ENCODE measurements at regions not wholly inside any gene's neighbourhood (a gene's known extent, or its start where the extent isn't known, plus 50 kb on each side); places are given as distances from the start of the nearest gene placed in this dataset.

- H3K4me1 ChIP-seq (ENCODE audit: control insufficient read depth, insufficient read depth, low read length): peaks cover 26% of the 10 kb centered on the region
- H3K9me3 ChIP-seq (ENCODE audit: control insufficient read depth, low read length): no peaks in the 10 kb centered on the region
- H3K27ac ChIP-seq (ENCODE audit: insufficient read depth, low read depth, low read length, poor library complexity, severe bottlenecking): peak overlapping the region; percentile 88
- H3K27me3 ChIP-seq (ENCODE audit: control insufficient read depth, insufficient read depth, low read length, poor library complexity, severe bottlenecking): no peaks in the 10 kb centered on the region
- no peaks in the 10 kb centered on the region for H3K36me3 ChIP-seq (ENCODE audit: control insufficient read depth, insufficient read depth, low read length)
- 27 to 30% methylated on average over 18 of the region's 18 CpGs for WGBS, 2 experiments
- no peak overlapping the region for H3K4me3 ChIP-seq (ENCODE audit: insufficient read depth, low read depth, low read length)
These were observed 142.5 kb upstream of the L3MBTL4 start for GRCh38 chr18:6557057-6557769.

GRCh38 chr18:6557770-6558248 lies 143.1 kb upstream of the L3MBTL4 start:
- Histone ChIP-seq H3K4me1 (ENCODE audit: control insufficient read depth, insufficient read depth, low read length) (peaks cover 26% of the 10 kb centered on the region), H3K27ac (ENCODE audit: insufficient read depth, low read depth, low read length, poor library complexity, severe bottlenecking) (peak overlapping the region; percentile 88), H3K9me3 (ENCODE audit: control insufficient read depth, low read length) (no peaks in the 10 kb centered on the region), H3K36me3 (ENCODE audit: control insufficient read depth, insufficient read depth, low read length) (no peaks in the 10 kb centered on the region), H3K4me3 (ENCODE audit: insufficient read depth, low read depth, low read length) (no peak overlapping the region), H3K27me3 (ENCODE audit: control insufficient read depth, insufficient read depth, low read length, poor library complexity, severe bottlenecking) (no peaks in the 10 kb centered on the region)
- 54 to 58% methylated on average over 7 to 8 of the region's 8 CpGs for WGBS, 2 experiments

- H3K9me3 ChIP-seq (ENCODE audit: control insufficient read depth, low read length): no peaks in the 10 kb centered on the region
- WGBS, 2 experiments: 91 to 97% methylated on average over 6 of the region's 7 CpGs
- H3K36me3 ChIP-seq (ENCODE audit: control insufficient read depth, insufficient read depth, low read length): no peaks in the 10 kb centered on the region
- peak overlapping the region; percentile 88 for H3K27ac ChIP-seq (ENCODE audit: insufficient read depth, low read depth, low read length, poor library complexity, severe bottlenecking)
- H3K27me3 ChIP-seq (ENCODE audit: control insufficient read depth, insufficient read depth, low read length, poor library complexity, severe bottlenecking): no peaks in the 10 kb centered on the region
- H3K4me1 ChIP-seq (ENCODE audit: control insufficient read depth, insufficient read depth, low read length): peaks cover 26% of the 10 kb centered on the region
- H3K4me3 ChIP-seq (ENCODE audit: insufficient read depth, low read depth, low read length): peak overlapping the region; percentile 0
These were observed 143.9 kb upstream of the L3MBTL4 start for GRCh38 chr18:6558446-6559156.

GRCh38 chr18:6559296-6559695 lies 144.6 kb upstream of the L3MBTL4 start:
- peaks cover 26% of the 10 kb centered on the region for H3K4me1 ChIP-seq (ENCODE audit: control insufficient read depth, insufficient read depth, low read length)
- no peak overlapping the region for H3K27ac ChIP-seq (ENCODE audit: insufficient read depth, low read depth, low read length, poor library complexity, severe bottlenecking)
- no peaks in the 10 kb centered on the region for H3K36me3 ChIP-seq (ENCODE audit: control insufficient read depth, insufficient read depth, low read length)
- no peaks in the 10 kb centered on the region for H3K27me3 ChIP-seq (ENCODE audit: control insufficient read depth, insufficient read depth, low read length, poor library complexity, severe bottlenecking)
- 83 to 100% methylated on average over 1 of the region's 1 CpG for WGBS, 2 experiments
- H3K9me3 ChIP-seq (ENCODE audit: control insufficient read depth, low read length): no peaks in the 10 kb centered on the region
- H3K4me3 ChIP-seq (ENCODE audit: insufficient read depth, low read depth, low read length): no peak overlapping the region

GRCh38 chr18:6561016-6561415 lies 146.3 kb upstream of the L3MBTL4 start:
- Histone ChIP-seq H3K4me3 (ENCODE audit: insufficient read depth, low read depth, low read length) (no peak overlapping the region), H3K27me3 (ENCODE audit: control insufficient read depth, insufficient read depth, low read length, poor library complexity, severe bottlenecking) (no peaks in the 10 kb centered on the region), H3K36me3 (ENCODE audit: control insufficient read depth, insufficient read depth, low read length) (no peaks in the 10 kb centered on the region), H3K4me1 (ENCODE audit: control insufficient read depth, insufficient read depth, low read length) (peaks cover 32% of the 10 kb centered on the region), H3K27ac (ENCODE audit: insufficient read depth, low read depth, low read length, poor library complexity, severe bottlenecking) (no peak overlapping the region), H3K9me3 (ENCODE audit: control insufficient read depth, low read length) (no peaks in the 10 kb centered on the region)
- WGBS, 2 experiments: 94 to 98% methylated on average over 9 of the region's 9 CpGs

GRCh38 chr18:6561420-6561861 lies 146.7 kb upstream of the L3MBTL4 start:
- H3K4me1 ChIP-seq (ENCODE audit: control insufficient read depth, insufficient read depth, low read length): peaks cover 32% of the 10 kb centered on the region
- no peaks in the 10 kb centered on the region for H3K27me3 ChIP-seq (ENCODE audit: control insufficient read depth, insufficient read depth, low read length, poor library complexity, severe bottlenecking)
- no peaks in the 10 kb centered on the region for H3K9me3 ChIP-seq (ENCODE audit: control insufficient read depth, low read length)
- no peak overlapping the region for H3K4me3 ChIP-seq (ENCODE audit: insufficient read depth, low read depth, low read length)
- H3K27ac ChIP-seq (ENCODE audit: insufficient read depth, low read depth, low read length, poor library complexity, severe bottlenecking): peak overlapping the region; percentile 68
- 56 to 67% methylated on average over 6 of the region's 6 CpGs for WGBS, 2 experiments
- H3K36me3 ChIP-seq (ENCODE audit: control insufficient read depth, insufficient read depth, low read length): no peaks in the 10 kb centered on the region

GRCh38 chr18:6561862-6562291 lies 147.2 kb upstream of the L3MBTL4 start:
- Histone ChIP-seq H3K4me3 (ENCODE audit: insufficient read depth, low read depth, low read length) (no peak overlapping the region), H3K27me3 (ENCODE audit: control insufficient read depth, insufficient read depth, low read length, poor library complexity, severe bottlenecking) (no peaks in the 10 kb centered on the region), H3K27ac (ENCODE audit: insufficient read depth, low read depth, low read length, poor library complexity, severe bottlenecking) (peak overlapping the region; percentile 68), H3K4me1 (ENCODE audit: control insufficient read depth, insufficient read depth, low read length) (peaks cover 27% of the 10 kb centered on the region), H3K36me3 (ENCODE audit: control insufficient read depth, insufficient read depth, low read length) (no peaks in the 10 kb centered on the region), H3K9me3 (ENCODE audit: control insufficient read depth, low read length) (no peaks in the 10 kb centered on the region)
- WGBS, 2 experiments: 83 to 88% methylated on average over 8 of the region's 8 CpGs

GRCh38 chr18:6563896-6564295 lies 149.2 kb upstream of the L3MBTL4 start:
- 100% methylated on average over 1 of the region's 1 CpG for WGBS, 2 experiments
- H3K4me3 ChIP-seq (ENCODE audit: insufficient read depth, low read depth, low read length): no peak overlapping the region
- H3K36me3 ChIP-seq (ENCODE audit: control insufficient read depth, insufficient read depth, low read length): no peaks in the 10 kb centered on the region
- H3K27me3 ChIP-seq (ENCODE audit: control insufficient read depth, insufficient read depth, low read length, poor library complexity, severe bottlenecking): no peaks in the 10 kb centered on the region
- peaks cover 8% of the 10 kb centered on the region for H3K4me1 ChIP-seq (ENCODE audit: control insufficient read depth, insufficient read depth, low read length)
- no peak overlapping the region for H3K27ac ChIP-seq (ENCODE audit: insufficient read depth, low read depth, low read length, poor library complexity, severe bottlenecking)
- H3K9me3 ChIP-seq (ENCODE audit: control insufficient read depth, low read length): no peaks in the 10 kb centered on the region

DNA sequence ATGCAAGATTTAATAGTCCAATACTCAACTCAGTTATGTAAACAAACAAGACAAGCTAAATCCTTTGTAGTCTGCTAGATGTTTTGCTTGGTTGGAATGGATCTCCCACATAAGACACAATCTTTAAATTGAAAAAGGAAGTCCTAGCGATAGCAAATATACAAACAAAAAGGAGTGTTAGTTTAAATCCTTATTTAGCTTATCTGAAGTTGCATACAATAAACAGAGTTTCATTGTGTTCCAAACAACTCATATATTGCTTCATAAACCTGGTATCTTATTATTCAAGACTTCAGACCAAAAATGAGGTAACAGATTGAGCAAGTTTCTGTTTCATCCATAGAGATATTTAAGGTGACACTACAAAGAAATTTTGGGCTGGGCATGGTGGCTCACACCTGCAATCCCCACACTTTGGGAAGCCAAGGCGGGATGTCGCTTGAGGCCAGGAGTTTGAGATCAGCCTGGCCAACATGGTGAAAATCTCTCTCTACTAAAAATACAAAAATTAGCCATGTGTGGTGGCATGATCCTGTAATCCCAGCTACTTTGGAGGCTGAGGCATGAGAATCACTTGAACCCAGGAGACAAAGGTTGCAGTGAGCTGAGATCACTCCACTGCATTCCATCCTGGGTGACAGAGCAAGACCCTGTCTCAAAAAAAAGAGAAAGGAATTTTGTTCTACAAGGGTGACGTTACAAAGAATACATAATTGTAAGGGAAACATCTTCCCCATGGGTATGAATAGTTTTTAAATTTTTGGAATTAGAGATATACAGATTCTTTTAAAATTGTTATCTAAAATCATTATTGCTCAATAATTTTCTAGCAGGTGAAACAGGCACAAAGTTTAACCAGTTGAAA lies 150.5 kb upstream of the L3MBTL4 start:
- Histone ChIP-seq H3K27ac (ENCODE audit: insufficient read depth, low read depth, low read length, poor library complexity, severe bottlenecking) (no peak overlapping the region), H3K9me3 (ENCODE audit: control insufficient read depth, low read length) (no peaks in the 10 kb centered on the region), H3K4me1 (ENCODE audit: control insufficient read depth, insufficient read depth, low read length) (peaks cover 8% of the 10 kb centered on the region), H3K4me3 (ENCODE audit: insufficient read depth, low read depth, low read length) (no peak overlapping the region), H3K36me3 (ENCODE audit: control insufficient read depth, insufficient read depth, low read length) (no peaks in the 10 kb centered on the region), H3K27me3 (ENCODE audit: control insufficient read depth, insufficient read depth, low read length, poor library complexity, severe bottlenecking) (no peaks in the 10 kb centered on the region)
- WGBS, 2 experiments: 71 to 85% methylated on average over 4 of the region's 4 CpGs

DNA sequence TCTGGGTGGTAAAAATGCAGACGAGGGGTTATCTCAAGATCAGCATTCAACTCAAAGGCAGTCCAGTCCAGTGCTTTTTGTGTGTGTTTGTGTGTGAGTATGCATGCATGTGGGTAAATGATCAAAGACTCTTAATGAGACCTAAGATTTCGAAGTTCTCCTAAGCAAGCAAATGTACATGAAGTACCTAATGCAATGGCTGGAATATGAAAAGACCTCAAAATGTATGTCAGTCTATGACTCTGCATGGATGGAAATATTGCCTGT lies 151.0 kb upstream of the L3MBTL4 start:
- 88 to 94% methylated on average over 2 of the region's 2 CpGs for WGBS, 2 experiments
- peaks cover 8% of the 10 kb centered on the region for H3K4me1 ChIP-seq (ENCODE audit: control insufficient read depth, insufficient read depth, low read length)
- H3K27ac ChIP-seq (ENCODE audit: insufficient read depth, low read depth, low read length, poor library complexity, severe bottlenecking): no peak overlapping the region
- no peaks in the 10 kb centered on the region for H3K36me3 ChIP-seq (ENCODE audit: control insufficient read depth, insufficient read depth, low read length)
- H3K4me3 ChIP-seq (ENCODE audit: insufficient read depth, low read depth, low read length): no peak overlapping the region
- H3K27me3 ChIP-seq (ENCODE audit: control insufficient read depth, insufficient read depth, low read length, poor library complexity, severe bottlenecking): no peaks in the 10 kb centered on the region
- H3K9me3 ChIP-seq (ENCODE audit: control insufficient read depth, low read length): no peaks in the 10 kb centered on the region
